SIG-M5 treated with dmso at 0.1 percent for 504 hours (cell line): ENCODE measurements at regions not wholly inside any gene's neighbourhood (a gene's known extent, or its start where the extent isn't known, plus 50 kb on each side); places are given as distances from the start of the nearest gene placed in this dataset.
A peak's percentile ranks its signal among the peaks of the same experiment; 100 is the strongest.
"Not testable (repeated sequence)": the region's sequence is repeated elsewhere in the genome, so short reads cannot be mapped to it uniquely, and the experiment has no call there.

Experiments
- DNase-seq: peaks from one replicate; lab custom pipeline; 2025; ENCODE audit not compliant: unreplicated experiment; lab: John Stamatoyannopoulos, UW

DNA sequence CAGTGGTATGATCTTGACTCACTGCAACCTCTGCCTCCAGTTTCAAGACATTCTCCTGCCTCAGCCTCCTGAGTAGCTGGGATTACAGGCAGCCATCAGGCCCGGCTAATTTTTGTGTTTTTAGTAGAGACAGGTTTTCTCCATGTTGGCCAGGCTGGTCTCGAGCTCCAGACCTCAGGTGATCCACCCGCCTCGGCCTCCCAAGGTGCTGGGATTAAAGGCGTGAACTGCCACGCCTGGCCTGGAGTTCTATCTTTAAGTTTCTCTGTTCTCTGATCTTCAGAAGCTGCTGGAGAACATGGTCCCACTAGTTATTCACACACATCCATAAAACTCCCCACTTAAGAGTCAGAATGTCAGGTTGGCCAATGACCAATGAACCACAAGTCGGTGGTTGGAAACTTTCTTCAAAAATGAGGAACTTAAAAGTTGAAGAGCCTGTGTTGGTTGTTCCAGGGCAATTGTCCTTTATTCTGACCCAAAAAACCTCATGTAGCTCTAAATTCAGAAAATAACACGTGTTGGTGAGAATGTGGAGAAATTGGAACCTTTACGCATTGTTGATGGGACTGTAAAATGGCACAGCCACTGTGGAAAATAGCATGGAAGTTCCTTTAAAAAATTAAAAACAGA is 55.9 kb upstream of the PIK3CB start:
- DNase-seq = peak; percentile 97

DNA sequence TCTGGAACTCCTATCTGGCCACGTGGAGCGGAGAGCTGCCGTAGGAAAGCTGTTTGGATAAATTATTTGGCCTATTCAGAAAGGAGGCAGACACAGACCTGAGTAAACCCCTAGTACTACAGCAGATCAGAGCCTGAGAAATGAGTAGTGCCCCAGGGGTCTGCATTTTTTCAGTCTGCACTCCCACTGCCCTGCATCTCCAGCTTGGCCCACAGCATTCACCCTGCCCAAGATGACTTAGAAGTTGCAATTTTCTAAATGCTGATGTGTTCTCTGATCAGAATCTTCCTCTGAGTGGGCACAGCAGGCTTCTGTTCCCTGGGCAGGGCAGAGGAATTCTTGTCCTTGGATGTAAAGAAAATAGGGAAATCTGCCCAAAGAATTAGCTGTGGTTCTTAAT is 55.1 kb upstream of the PIK3CB start:
- DNase-seq = no peak

- DNase-seq = peak; percentile 29
Observed at GRCh38 chr3:138888560-138888959, 53.8 kb upstream of the PIK3CB start.

DNA sequence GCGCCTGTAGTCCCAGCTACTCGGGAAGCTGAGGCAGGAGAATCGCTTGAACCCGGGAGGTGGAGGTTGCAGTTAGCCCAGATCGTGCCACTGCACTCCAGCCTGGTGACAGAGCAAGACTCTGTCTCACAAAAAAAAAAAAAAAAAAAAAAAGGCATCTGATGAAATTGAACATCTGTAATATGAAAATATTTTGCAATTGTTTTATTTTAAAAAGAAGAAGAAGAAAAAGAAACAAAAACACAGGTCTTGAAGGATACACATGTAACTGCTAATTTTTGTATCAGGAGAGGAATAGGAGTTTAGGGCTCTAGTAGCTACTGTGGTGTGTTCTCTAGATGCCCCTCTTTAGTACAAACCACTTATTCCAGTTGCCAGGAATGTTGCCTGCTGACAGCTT is 51.4 kb upstream of the PIK3CB start:
- not testable (repeated sequence) for DNase-seq
